ENCODE measurements at regions not wholly inside any gene's neighbourhood (a gene's known extent, or its start where the extent isn't known, plus 50 kb on each side); places are given as distances from the start of the nearest gene placed in this dataset.

GRCh38 chr9:81381694-81382093 lies 307.7 kb downstream of the TLE1 start:
- TF ChIP-seq CTCF (optimal IDR thresholded peaks at IDR 0.05 in 1 of 3, IDR thresholded peaks at IDR 0.05 in 1 of 3, conservative IDR thresholded peaks at IDR 0.05 in 1 of 3; ENCODE audit: extremely low read depth in 1 of 3, insufficient read depth in 2 of 3, low read length in 3 of 3) (no peak), EZH2 (IDR thresholded peaks at IDR 0.05; ENCODE audit: low read length) (no peak)
